DMS 273 (cell line): ENCODE measurements at regions not wholly inside any gene's neighbourhood (a gene's known extent, or its start where the extent isn't known, plus 50 kb on each side); places are given as distances from the start of the nearest gene placed in this dataset.
"Not testable (repeated sequence)": the region's sequence is repeated elsewhere in the genome, so short reads cannot be mapped to it uniquely, and the experiment has no call there.

Experiments used
- DNase-seq: peaks from one replicate; lab custom pipeline; 2025; ENCODE audit not compliant: unreplicated experiment; lab: John Stamatoyannopoulos, UW

DNA sequence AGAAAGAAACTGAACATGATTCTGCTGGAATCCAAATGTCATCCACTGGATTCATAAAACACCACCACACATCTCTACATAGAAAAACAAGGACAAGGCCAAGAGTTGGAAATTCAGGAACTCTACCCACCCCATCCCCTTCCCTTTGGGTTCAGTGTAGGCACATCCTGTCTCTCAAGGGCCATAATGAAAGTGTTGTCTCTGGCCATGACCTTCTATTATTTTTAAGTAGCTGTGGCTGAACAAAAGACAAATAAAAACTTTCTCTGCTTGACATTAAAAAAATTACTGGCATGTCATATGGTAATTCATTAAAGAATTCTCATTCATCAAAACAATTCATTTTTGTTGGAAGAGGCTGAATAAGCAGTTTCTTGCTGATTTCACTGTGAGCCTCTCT lies 54.9 kb upstream of the ZBTB18 start:
- DNase-seq: no peak

- DNase-seq: no peak
Measured at GRCh38 chr1:243991650-243992049, 59.4 kb upstream of the ZBTB18 start.

GRCh38 chr1:243984788-243985187 lies 66.3 kb upstream of the ZBTB18 start:
- DNase-seq: no peak

GRCh38 chr1:243982447-243983018 lies 68.5 kb upstream of the ZBTB18 start:
- peak; percentile 15 for DNase-seq

DNA sequence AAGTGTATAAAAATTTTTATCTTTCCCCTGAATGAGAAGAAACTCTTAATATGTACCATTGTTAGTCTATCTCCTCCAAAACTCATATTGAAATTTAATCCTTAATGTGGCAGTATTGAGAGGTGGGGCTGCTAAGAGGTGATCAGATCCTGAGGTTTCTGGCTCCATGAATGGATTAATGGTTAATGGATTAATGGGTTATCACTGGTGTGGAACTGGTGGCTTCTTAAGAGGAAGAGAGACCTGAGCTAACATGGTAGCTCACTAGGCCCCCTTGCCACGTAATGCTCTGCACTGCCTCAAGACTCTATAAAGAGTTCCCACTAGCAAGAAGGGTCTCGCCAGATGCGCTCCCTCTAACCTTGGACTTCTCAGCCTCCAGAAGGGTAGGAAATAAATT lies 70.6 kb upstream of the ZBTB18 start:
- DNase-seq: no peak

GRCh38 chr1:243980071-243980470 lies 71.0 kb upstream of the ZBTB18 start:
- DNase-seq: no peak

GRCh38 chr1:243979396-243979795 lies 71.7 kb upstream of the ZBTB18 start:
- peak; percentile 14 for DNase-seq

GRCh38 chr1:243977094-243977493 lies 74.0 kb upstream of the ZBTB18 start:
- DNase-seq: no peak

- DNase-seq: no peak
Measured at GRCh38 chr1:243974451-243975292, 76.4 kb upstream of the ZBTB18 start.

DNA sequence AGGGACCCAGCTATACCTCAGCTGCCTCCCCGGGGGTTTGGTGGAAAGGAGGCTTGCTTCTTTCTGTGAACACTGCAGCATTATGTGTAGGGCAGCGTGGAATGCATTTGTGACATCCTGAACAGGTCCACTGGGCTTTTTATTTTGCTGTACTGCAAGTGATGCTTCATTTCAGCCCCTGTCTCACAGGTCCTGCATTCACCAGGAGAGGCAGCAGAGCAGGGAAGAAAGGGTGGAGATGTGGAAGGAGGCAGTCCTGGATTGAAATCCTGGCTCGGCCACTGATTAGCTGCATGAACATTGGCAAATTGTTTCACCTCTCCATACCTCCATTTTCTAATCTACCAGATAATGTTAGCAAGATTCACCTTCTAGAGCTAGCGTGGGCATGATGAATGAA lies 77.9 kb upstream of the ZBTB18 start:
- DNase-seq: no peak

DNA sequence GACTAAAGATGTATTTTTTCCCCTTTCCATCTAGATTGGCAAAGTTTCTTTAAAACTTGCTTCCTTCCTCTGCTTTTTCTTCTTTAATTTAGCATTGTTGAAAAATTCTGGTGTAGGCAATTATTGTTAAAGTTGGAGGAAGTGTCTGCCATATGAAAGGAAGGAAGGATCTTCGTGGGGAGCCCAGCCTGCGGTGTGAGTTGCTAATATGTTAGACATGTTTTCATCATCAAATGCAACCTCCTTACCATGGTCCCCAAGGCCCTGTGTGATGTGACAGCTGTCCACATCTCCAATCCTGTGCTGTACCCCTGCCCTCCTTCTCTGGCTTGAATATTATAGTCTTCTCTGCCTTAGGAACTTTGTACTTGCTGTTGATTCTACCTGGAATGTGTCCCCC lies 81.0 kb upstream of the ZBTB18 start:
- DNase-seq: no peak

DNA sequence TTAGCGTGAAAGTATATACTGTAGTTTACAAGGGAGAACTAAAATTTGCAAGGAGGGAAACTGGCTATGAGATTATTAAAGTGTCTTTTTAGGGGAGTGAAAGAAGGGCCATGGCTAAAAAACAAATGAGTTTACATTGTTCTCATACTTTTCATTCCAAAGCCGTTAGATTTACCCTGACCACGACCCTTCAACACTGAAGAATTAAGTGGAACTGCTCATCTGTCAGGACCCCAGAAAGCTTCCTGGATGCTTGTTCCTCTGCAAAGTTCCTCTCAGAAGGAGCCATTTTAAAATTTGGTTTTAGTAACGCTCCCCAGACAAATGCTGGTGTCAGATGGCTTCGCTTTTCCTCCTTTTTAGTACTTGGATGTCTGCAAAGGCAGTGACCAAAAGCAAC lies 82.7 kb upstream of the ZBTB18 start:
- no peak for DNase-seq

- DNase-seq: no peak
Measured at GRCh38 chr1:243964915-243965314, 86.2 kb upstream of the ZBTB18 start.

GRCh38 chr1:243963571-243963970 lies 87.5 kb upstream of the ZBTB18 start:
- DNase-seq: no peak

GRCh38 chr1:243962541-243962940 lies 88.5 kb upstream of the ZBTB18 start:
- no peak for DNase-seq

- DNase-seq: peak; percentile 88
Measured at GRCh38 chr1:243959998-243960397, 91.1 kb upstream of the ZBTB18 start.

DNA sequence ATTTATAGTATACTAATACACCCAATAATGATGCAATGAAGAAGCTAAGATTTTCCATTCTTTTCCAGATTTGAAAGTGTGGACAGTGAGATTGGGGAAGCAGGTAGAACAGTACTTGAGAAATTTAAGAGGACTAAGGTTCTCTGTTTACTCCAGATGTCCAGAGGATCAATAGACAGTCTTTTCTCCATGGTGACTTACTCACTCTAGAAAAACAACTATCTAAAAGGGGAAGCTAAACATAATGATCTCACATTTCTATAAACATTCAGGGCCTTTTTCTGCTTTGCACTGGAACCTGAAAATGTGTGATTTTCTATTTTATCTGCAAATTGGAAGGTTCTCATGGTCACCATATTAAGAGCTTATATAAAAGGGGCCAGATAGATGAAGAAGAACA lies 93.9 kb upstream of the ZBTB18 start:
- DNase-seq: no peak

DNA sequence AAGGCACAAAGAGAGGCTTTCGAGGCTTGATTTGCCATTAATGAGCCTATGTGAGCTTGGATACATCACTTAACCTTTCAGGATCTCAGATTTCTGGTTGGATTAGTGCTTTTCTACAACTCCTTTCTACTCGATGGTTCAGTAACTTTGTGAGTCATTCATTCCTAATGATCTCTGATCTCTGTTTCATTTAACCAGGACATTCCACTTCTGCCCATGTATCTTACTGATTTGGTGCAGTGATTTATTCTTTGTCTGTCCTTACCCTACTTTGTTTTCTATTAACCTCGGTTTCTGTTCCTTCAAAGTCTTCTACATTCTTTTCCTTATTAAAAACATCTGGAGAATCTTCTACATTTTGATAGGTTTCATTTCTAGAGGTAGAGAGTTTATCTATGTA lies 94.6 kb upstream of the ZBTB18 start:
- DNase-seq: no peak

- DNase-seq: not testable (repeated sequence)
Measured at GRCh38 chr1:243951207-243951606, 99.9 kb upstream of the ZBTB18 start.

DNA sequence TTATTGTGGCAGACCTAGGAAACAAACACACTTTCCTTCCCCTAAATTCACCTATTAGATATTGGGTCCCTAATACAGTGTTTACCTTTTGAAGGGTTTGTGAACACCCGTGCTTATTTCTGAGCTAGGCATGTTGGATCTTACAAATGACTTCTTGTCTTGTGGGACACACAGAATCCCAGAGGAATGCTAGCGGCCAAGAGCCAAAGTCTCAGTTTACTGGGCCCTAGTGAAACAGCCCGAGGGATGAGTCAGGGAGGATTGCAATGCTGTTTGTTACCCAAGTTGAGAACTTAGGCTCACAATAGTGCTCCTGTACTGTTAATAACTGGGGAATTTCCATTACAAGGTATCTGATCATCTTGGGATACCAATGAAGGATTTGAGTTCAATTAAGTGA lies 100.1 kb upstream of the AKT3 start:
- no peak for DNase-seq

GRCh38 chr1:243946946-243947345 lies 96.9 kb upstream of the AKT3 start:
- DNase-seq: peak; percentile 67

DNA sequence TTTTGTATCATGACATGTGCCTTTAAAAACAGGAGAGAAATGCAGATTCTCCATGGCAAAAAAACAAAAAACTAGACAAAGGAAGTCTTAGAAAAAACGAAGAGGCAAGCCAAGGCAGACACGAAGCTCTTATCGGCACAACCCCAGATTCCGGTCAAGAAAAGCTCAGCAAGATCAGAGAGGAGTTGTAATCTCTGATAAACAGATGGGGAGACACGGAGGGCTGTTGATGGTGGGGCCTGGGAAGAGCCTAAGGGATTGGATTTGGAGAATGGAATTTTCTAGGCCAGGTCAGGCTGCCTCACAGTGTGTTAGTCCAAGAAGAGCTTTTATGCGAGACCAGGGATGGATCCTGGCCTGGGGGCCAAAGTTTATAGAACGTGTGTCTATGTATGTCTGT lies 96.2 kb upstream of the AKT3 start:
- no peak for DNase-seq

DNA sequence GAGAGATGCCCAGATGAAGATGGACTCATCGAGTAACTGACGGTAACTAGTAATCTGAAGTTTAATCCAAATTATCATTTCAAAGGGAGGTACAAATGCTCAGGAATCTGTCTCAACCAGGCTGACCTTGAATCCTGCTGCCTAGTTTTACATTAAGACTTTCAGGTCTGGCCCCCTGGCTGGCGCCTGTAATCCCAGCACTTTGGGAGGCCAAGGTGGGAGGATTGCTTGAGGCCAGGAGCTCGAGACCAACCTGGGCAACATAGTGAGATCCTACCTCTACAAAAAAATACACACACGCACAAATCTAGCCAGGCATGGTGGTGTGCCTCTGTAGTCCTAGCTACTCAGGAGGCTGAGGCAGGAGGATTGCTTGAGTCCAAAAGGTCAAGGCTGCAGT lies 95.7 kb upstream of the AKT3 start:
- DNase-seq: no peak
